DND-41 (cell line): ENCODE measurements at regions not wholly inside any gene's neighbourhood (a gene's known extent, or its start where the extent isn't known, plus 50 kb on each side); places are given as distances from the start of the nearest gene placed in this dataset.

Source experiments
- CTCF ChIP-seq: IDR thresholded peaks from 2 replicates; pipeline ENCODE4 v1.5.1; 2012; ENCODE audit warnings: borderline replicate concordance, low read length, moderate library complexity, mild to moderate bottlenecking; ENCODE audit not compliant: poor library complexity, severe bottlenecking; ENCODE audit errors: extremely low read depth
- EZH2 ChIP-seq: IDR thresholded peaks from 3 replicates; pipeline ENCODE4 v1.6.1; 2012; ENCODE audit warnings: borderline replicate concordance, low read depth, mild to moderate bottlenecking, moderate library complexity, low read length, inconsistent platforms; ENCODE audit not compliant: severe bottlenecking

- TF ChIP-seq EZH2, result no peak
- TF ChIP-seq CTCF, result no peak
These were observed 371.8 kb downstream of the BCL11B start for GRCh38 chr14:98900236-98900635.
